SK-N-SH treated with all-trans-retinoic acid at 6 μM for 48 hours (cell line): ENCODE measurements at regions not wholly inside any gene's neighbourhood (a gene's known extent, or its start where the extent isn't known, plus 50 kb on each side); places are given as distances from the start of the nearest gene placed in this dataset.

Experiments
- BACH2 ChIP-seq: fragments of 250-450 bp; sonication (Bioruptor Pico); IDR thresholded peaks from 2 replicates; pipeline ENCODE4 v1.9.0; 2021; ENCODE audit warnings: mild to moderate bottlenecking, borderline replicate concordance
- ISL1 ChIP-seq: fragments of 250-450 bp; sonication (Bioruptor Pico); IDR thresholded peaks from 2 replicates; pipeline ENCODE4 v2.1.2; 2022; ENCODE audit warnings: mild to moderate bottlenecking, moderate library complexity
- PATZ1 ChIP-seq: fragments of 250-450 bp; sonication (Bioruptor Pico); IDR thresholded peaks from 2 replicates; pipeline ENCODE4 v1.8.0; 2020; ENCODE audit warnings: mild to moderate bottlenecking, moderate library complexity, borderline replicate concordance
- ZC3H10 ChIP-seq: fragments of 250-450 bp; sonication (Bioruptor Pico); IDR thresholded peaks from 2 replicates; pipeline ENCODE4 v1.5.1; 2021; ENCODE audit warnings: mild to moderate bottlenecking, moderate library complexity

- no peak for TF ChIP-seq PATZ1
- TF ChIP-seq BACH2 (CRISPR knock-in tag): no peak
- TF ChIP-seq ZC3H10 (CRISPR knock-in tag): no peak
- no peak for TF ChIP-seq ISL1 (CRISPR knock-in tag)
Measured at GRCh38 chr9:73437758-73438157, 286.1 kb downstream of the ANXA1 start.
